Stimulated activated effector memory CD8-positive, alpha-beta T cell treated with anti-CD3 and anti-CD28 coated beads, Interleukin-12 subunit alpha, Interleukin-12 subunit beta, amount 100 ng/mL, for 72 hours (primary cell): ENCODE measurements at regions not wholly inside any gene's neighbourhood (a gene's known extent, or its start where the extent isn't known, plus 50 kb on each side); places are given as distances from the start of the nearest gene placed in this dataset.

Source experiments
- ATAC-seq: fragments of 150-1000 bp; cut with Tn5 transposase; 2 replicates; pipeline ENCODE4 v1.10.0; 2021
- DNase-seq, 2 donors: peaks; one replicate each; pipeline ENCODE4 v3.0.0; 2021 to 2022; ENCODE audit warnings: low spot score in 2 of 2
- H3K27ac Mint-ChIP-seq: one replicate; pipeline ENCODE4 v1.8.0; 2022; ENCODE audit warnings: mild to moderate bottlenecking, mixed read lengths
- H3K36me3 Mint-ChIP-seq: one replicate; pipeline ENCODE4 v1.8.0; 2022; ENCODE audit warnings: mild to moderate bottlenecking, mixed read lengths
- H3K4me1 Mint-ChIP-seq: one replicate; pipeline ENCODE4 v1.8.0; 2022; ENCODE audit warnings: mixed read lengths
- H3K4me3 Mint-ChIP-seq: one replicate; pipeline ENCODE4 v1.8.0; 2022; ENCODE audit warnings: mild to moderate bottlenecking, mixed read lengths
- H3K9me3 Mint-ChIP-seq: one replicate; pipeline ENCODE4 v1.8.0; 2022; ENCODE audit warnings: mixed read lengths

DNA sequence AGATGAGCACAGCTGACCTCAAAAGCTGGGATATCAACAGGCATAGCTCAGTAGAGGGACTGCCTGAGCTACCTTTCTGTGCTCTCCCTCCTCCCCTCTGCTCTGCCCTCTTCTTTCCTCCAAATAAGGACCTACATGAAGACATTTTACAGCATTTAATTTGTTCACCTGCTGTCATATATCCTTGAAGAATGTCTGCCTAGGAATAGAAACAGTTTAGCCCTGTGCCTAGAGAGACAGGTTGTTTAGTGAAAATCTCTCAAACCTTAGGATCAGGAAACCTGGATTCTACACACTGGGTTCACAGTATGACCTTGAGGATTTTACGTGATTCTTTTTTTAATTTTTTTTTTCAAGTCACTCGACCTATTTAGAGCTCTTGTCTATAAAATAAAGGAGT, 213.0 kb upstream of the SETBP1 start:
- H3K36me3 Mint-ChIP-seq, result no peaks in the 10 kb centered on the region
- H3K9me3 Mint-ChIP-seq, result peaks cover 4% of the 10 kb centered on the region
- H3K27ac Mint-ChIP-seq, result no peak overlapping the region
- no peak overlapping the region for H3K4me3 Mint-ChIP-seq
- no peaks in the 10 kb centered on the region for H3K4me1 Mint-ChIP-seq
- DNase-seq (no peak), ATAC-seq (no peak)

- H3K4me3 Mint-ChIP-seq, result no peak overlapping the region
- ATAC-seq, result no peak
- no peaks in the 10 kb centered on the region for H3K36me3 Mint-ChIP-seq
Measured at GRCh38 chr18:44473394-44474066, 207.2 kb upstream of the SETBP1 start.

GRCh38 chr18:44474067-44474411, 206.6 kb upstream of the SETBP1 start:
- DNase-seq (no peak), ATAC-seq (no peak)
- no peak overlapping the region for H3K27ac Mint-ChIP-seq
- no peak overlapping the region for H3K4me3 Mint-ChIP-seq
- H3K9me3 Mint-ChIP-seq, result peaks cover 7% of the 10 kb centered on the region
- no peaks in the 10 kb centered on the region for H3K4me1 Mint-ChIP-seq
- H3K36me3 Mint-ChIP-seq, result no peaks in the 10 kb centered on the region

More at GRCh38 chr18:44473394-44474066, 207.2 kb upstream of the SETBP1 start:
- no peak overlapping the region for H3K27ac Mint-ChIP-seq
- DNase-seq, result no peak
- H3K4me1 Mint-ChIP-seq, result no peaks in the 10 kb centered on the region
- H3K9me3 Mint-ChIP-seq, result peaks cover 3% of the 10 kb centered on the region

DNA sequence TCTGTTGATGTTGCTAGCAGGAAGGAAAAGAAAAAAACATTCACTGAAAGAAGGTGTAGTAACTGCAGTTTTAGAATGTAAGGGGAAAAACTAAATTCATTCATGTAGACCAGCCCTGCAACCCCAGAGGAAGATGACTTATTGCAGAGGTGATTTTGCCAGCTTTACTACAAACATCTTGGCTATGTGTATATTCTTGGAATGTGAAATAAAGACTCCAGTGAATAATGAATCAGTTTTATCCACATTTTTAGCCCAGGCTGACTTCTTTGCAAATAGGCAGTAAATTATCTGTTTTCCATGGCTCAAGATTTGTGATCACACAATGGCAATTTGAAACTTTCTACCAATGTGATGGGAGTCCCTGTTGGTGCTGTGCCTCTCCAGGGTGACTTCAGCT, 206.1 kb upstream of the SETBP1 start:
- Mint-ChIP-seq H3K36me3 (no peaks in the 10 kb centered on the region), H3K4me3 (no peak overlapping the region), H3K4me1 (no peaks in the 10 kb centered on the region), H3K9me3 (peaks cover 7% of the 10 kb centered on the region), H3K27ac (no peak overlapping the region)
- ATAC-seq (no peak), DNase-seq (no peak)

DNA sequence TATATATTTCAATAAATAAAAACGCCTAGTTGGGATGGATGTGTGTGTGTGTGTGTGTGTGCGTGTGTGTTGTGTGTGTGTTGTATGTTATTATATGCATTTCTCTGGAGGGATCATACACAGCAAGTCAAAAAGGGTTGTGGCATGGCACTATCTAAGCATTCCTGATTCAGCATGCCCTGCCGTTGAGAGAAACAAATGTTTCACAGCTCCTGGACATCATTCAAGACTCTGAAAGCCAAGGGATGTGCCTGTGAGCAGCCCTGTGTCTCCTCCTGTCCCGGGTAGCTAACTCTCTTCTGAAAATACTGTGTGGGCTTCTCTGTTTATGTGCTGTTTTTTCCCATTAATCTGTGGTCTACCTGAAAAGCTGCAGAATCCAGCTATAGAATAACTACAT, 197.9 kb upstream of the SETBP1 start:
- no peak for ATAC-seq
- Mint-ChIP-seq H3K9me3 (peaks cover 12% of the 10 kb centered on the region), H3K27ac (no peak overlapping the region)

DNA sequence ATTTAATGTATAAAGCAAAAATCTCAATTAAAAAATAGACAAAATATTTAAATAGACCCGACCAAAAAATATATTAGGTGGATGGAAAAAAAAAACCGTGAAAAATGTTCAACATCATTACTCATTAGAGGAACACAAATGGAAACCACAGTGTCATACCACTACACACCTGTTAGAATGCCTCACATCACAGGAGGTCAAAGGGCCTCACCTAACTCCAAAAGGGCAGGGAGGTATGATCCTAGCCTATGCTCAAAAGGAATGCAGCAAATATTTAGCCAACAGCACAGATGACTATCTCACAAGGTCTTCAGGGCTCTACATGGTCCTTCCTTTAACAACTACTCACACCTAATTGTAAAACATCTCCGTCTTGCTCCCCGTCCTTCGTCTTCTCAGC, 185.5 kb upstream of the SETBP1 start:
- DNase-seq, result no peak
- no peaks in the 10 kb centered on the region for H3K9me3 Mint-ChIP-seq
- ATAC-seq, result no peak
- no peak overlapping the region for H3K27ac Mint-ChIP-seq
- H3K36me3 Mint-ChIP-seq, result no peaks in the 10 kb centered on the region
- H3K4me3 Mint-ChIP-seq, result no peak overlapping the region
- H3K4me1 Mint-ChIP-seq, result no peaks in the 10 kb centered on the region

More for the DNA sequence above, 197.9 kb upstream of the SETBP1 start:
- Mint-ChIP-seq H3K4me1 (no peaks in the 10 kb centered on the region), H3K4me3 (no peak overlapping the region), H3K36me3 (no peaks in the 10 kb centered on the region)
- DNase-seq, result no peak

- ATAC-seq (no peak), DNase-seq (no peak)
- no peaks in the 10 kb centered on the region for H3K36me3 Mint-ChIP-seq
- H3K4me1 Mint-ChIP-seq, result peaks cover 6% of the 10 kb centered on the region
- no peaks in the 10 kb centered on the region for H3K9me3 Mint-ChIP-seq
- H3K4me3 Mint-ChIP-seq, result no peak overlapping the region
- H3K27ac Mint-ChIP-seq, result no peak overlapping the region
Measured at GRCh38 chr18:44497311-44497710, 183.4 kb upstream of the SETBP1 start.

DNA sequence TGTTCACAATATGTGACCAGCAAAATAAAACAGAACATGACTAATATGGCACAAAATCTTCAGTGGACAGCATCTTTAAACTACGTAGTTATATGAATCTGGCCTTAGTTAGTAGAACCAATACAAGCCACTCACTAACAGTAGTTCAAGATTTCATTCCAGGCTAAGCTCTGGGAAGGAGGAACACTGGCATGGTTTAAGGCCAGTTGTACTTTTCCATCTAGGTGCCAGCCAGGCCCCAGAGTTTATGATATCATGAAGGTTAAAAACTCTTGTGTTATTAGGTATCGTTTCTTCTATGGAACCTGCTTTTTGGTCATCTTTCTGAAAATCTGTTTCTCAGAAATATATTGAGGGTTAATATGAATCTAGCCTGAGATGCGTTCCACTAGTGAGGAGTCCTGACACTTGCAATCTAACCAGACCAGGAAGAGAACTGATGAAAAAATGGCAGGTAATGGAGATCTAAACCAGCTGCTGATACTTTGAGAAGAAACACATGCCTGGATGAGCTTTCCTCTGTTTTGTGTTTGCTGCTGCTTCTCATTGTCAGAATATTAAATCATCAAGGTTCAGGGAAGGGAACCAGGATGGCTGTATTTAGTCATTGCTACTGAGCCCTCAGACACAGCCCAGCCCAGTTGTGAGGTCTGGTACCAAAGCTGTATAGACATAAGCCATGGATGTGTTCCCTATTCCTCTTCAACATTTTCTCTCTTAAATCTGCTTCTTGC, 182.8 kb upstream of the SETBP1 start:
- H3K4me3 Mint-ChIP-seq, result no peak overlapping the region
- ATAC-seq (no peak), DNase-seq (no peak)
- H3K9me3 Mint-ChIP-seq, result no peaks in the 10 kb centered on the region
- peaks cover 6% of the 10 kb centered on the region for H3K4me1 Mint-ChIP-seq
- no peak overlapping the region for H3K27ac Mint-ChIP-seq
- no peaks in the 10 kb centered on the region for H3K36me3 Mint-ChIP-seq

DNA sequence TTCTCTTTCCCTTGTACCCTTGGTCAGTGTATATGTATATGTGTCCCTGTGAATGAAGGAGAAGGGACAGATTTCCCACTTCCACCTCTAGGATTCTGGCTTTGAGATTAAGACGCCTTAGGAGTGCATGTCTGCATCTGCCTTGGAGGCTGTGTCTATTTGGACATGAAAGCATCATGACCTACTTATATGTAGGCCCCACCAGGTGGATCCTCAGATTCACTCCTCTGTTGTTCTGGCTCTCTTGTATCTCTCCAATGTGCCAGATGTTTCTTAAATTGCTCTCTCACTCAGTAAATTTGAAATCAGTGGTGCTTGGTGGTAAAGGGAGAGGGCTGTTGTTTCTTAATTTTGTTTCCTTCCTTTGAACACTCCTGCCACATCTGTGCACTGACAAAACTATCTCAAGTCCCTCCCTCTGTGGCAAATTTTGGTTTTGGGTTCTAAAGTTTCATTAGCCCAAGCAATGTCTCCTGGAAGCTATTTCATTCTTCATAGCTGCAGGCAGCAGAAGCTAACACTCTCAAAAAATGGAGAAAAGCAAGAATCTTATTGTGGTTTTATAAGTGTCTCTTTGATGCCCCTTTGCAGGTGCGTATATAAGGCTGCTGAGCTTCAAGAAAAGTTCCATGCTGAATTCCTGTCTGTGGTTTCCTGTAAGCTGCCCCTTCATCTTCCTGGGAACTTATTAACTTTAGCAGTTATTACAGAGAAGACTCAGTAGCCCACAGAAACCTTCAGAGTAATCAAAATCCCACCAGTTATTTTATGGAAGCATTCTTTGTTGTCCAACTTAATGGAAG, 179.7 kb upstream of the SETBP1 start:
- Mint-ChIP-seq H3K4me3 (no peak overlapping the region), H3K9me3 (no peaks in the 10 kb centered on the region), H3K4me1 (peaks cover 6% of the 10 kb centered on the region), H3K36me3 (no peaks in the 10 kb centered on the region), H3K27ac (peak overlapping the region; percentile 16)
- DNase-seq (no peak), ATAC-seq (no peak)

GRCh38 chr18:44502221-44502620, 178.5 kb upstream of the SETBP1 start:
- Mint-ChIP-seq H3K4me3 (no peak overlapping the region), H3K4me1 (peaks cover 6% of the 10 kb centered on the region), H3K27ac (no peak overlapping the region), H3K36me3 (no peaks in the 10 kb centered on the region), H3K9me3 (no peaks in the 10 kb centered on the region)
- DNase-seq, result no peak
- no peak for ATAC-seq

DNA sequence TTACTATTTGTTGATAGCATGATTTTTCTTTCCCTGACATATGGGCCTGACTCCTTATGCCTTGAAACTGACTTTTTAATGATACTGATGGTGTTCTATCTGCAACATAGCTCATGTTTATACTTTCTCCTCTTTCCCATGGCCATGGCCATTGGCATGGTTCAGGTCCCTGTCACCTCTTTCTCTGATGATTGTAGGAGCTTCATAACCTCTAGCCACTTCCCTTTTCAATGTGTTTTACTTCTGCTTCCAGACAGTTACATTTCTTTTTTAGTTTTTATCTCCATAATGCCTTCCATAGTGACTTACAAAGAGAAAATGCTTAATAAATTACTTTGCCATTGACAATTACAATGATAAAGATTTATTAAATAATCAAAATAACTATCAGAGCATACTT, 177.9 kb upstream of the SETBP1 start:
- no peak for ATAC-seq
- no peak overlapping the region for H3K27ac Mint-ChIP-seq
- peaks cover 6% of the 10 kb centered on the region for H3K4me1 Mint-ChIP-seq
- no peaks in the 10 kb centered on the region for H3K9me3 Mint-ChIP-seq
- H3K36me3 Mint-ChIP-seq, result no peaks in the 10 kb centered on the region
- no peak for DNase-seq
- no peak overlapping the region for H3K4me3 Mint-ChIP-seq

DNA sequence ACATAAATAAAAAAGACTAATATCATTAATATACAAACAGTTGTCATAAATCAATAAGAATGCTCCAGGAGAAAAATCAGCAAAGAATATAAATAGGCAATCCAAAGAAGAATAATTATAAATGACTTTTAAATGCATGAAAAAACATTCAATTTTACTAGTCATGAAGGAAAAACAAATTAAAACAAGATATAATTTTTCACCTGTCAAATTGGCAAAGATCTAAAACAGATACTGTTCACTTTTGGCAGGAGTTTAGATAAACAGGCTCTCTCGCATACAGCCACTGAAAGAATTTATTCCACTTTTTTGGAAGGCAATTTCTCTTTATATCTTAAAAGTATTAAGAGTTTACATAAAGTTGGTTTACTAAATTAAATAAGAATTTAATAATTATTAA, 176.8 kb upstream of the SETBP1 start:
- no peak for DNase-seq
- Mint-ChIP-seq H3K4me1 (peaks cover 6% of the 10 kb centered on the region), H3K9me3 (no peaks in the 10 kb centered on the region), H3K27ac (no peak overlapping the region), H3K4me3 (no peak overlapping the region), H3K36me3 (no peaks in the 10 kb centered on the region)
- ATAC-seq, result no peak

- H3K9me3 Mint-ChIP-seq, result no peaks in the 10 kb centered on the region
- ATAC-seq, result peak; percentile 88
- H3K4me3 Mint-ChIP-seq, result no peak overlapping the region
- DNase-seq, result peak; percentile 3 to 68
- no peaks in the 10 kb centered on the region for H3K36me3 Mint-ChIP-seq
- H3K27ac Mint-ChIP-seq, result no peak overlapping the region
- no peaks in the 10 kb centered on the region for H3K4me1 Mint-ChIP-seq
Measured at GRCh38 chr18:44507729-44508325, 172.9 kb upstream of the SETBP1 start.

DNA sequence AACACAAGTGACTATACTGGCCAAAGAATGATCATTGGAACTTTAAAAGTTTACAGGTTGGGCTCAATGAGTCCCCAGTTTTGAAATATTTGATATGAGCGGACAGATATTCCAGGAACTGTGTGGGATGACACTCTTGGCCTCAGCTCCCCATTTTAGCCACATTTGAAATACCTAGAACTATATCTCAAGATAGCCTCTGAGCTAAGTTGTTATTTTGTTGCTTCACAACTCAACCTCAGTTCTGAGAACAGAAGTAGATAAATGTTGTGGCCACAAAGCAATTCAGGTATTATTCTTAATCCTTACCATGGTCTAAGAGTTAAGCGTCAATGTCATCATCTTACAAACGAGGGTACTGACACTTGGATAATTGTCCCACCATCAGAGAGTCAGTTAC, 172.2 kb upstream of the SETBP1 start:
- ATAC-seq (peak; percentile 76), DNase-seq (peak in 1 of 2 donors; percentile 51)
- no peaks in the 10 kb centered on the region for H3K36me3 Mint-ChIP-seq
- H3K27ac Mint-ChIP-seq, result no peak overlapping the region
- H3K9me3 Mint-ChIP-seq, result no peaks in the 10 kb centered on the region
- no peaks in the 10 kb centered on the region for H3K4me1 Mint-ChIP-seq
- H3K4me3 Mint-ChIP-seq, result no peak overlapping the region

GRCh38 chr18:44509048-44509447, 171.6 kb upstream of the SETBP1 start:
- H3K9me3 Mint-ChIP-seq, result no peaks in the 10 kb centered on the region

More at GRCh38 chr18:44509048-44509447, 171.6 kb upstream of the SETBP1 start:
- ATAC-seq (no peak), DNase-seq (no peak)
- Mint-ChIP-seq H3K4me3 (no peak overlapping the region), H3K4me1 (no peaks in the 10 kb centered on the region), H3K36me3 (no peaks in the 10 kb centered on the region), H3K27ac (no peak overlapping the region)
